Neural cell (in vitro differentiated cells): ENCODE measurements at regions not wholly inside any gene's neighbourhood (a gene's known extent, or its start where the extent isn't known, plus 50 kb on each side); places are given as distances from the start of the nearest gene placed in this dataset.

Source experiments
- CTCF ChIP-seq: fragments of 450-650 bp; IDR thresholded peaks from 2 replicates; pipeline ENCODE4 v1.5.1; 2014; ENCODE audit warnings: antibody characterized with exemption, mild to moderate bottlenecking, moderate library complexity; ENCODE audit not compliant: poor library complexity, severe bottlenecking
- EP300 ChIP-seq: fragments of 450-650 bp; conservative IDR thresholded peaks from 2 replicates; pipeline ENCODE4 v1.6.1; 2014; ENCODE audit warnings: antibody characterized with exemption, mild to moderate bottlenecking, moderate library complexity; ENCODE audit not compliant: poor library complexity, severe bottlenecking
- EZH2 ChIP-seq: fragments of 200-600, 300-800 bp; shearing (Covaris generic), sonication (generic); IDR thresholded peaks from 2 replicates; pipeline ENCODE4 v1.6.1; 2014; ENCODE audit warnings: antibody characterized with exemption, low read length, borderline replicate concordance, mild to moderate bottlenecking; ENCODE audit not compliant: insufficient read depth, poor library complexity, severe bottlenecking
- MXI1 ChIP-seq: fragments of 450-650 bp; conservative IDR thresholded peaks from 2 replicates; pipeline ENCODE4 v1.6.1; 2014; ENCODE audit warnings: antibody characterized with exemption, mild to moderate bottlenecking; ENCODE audit not compliant: poor library complexity, severe bottlenecking
- POLR2AphosphoS5 ChIP-seq: IDR thresholded peaks from 2 replicates; pipeline ENCODE4 v1.6.1; 2012
- RAD21 ChIP-seq: fragments of 450-650 bp; conservative IDR thresholded peaks from 2 replicates; pipeline ENCODE4 v1.6.1; 2014; ENCODE audit warnings: antibody characterized with exemption, mild to moderate bottlenecking, moderate library complexity
- REST ChIP-seq: IDR thresholded peaks from 2 replicates; pipeline ENCODE4 v1.6.1; 2012; ENCODE audit warnings: borderline replicate concordance
- SMC3 ChIP-seq: fragments of 450-650 bp; conservative IDR thresholded peaks from 2 replicates; pipeline ENCODE4 v1.6.1; 2014; ENCODE audit warnings: antibody characterized with exemption, mild to moderate bottlenecking, moderate library complexity; ENCODE audit not compliant: poor library complexity
- TAF1 ChIP-seq: IDR thresholded peaks from 2 replicates; pipeline ENCODE4 v1.6.1; 2012; ENCODE audit warnings: low read depth

DNA sequence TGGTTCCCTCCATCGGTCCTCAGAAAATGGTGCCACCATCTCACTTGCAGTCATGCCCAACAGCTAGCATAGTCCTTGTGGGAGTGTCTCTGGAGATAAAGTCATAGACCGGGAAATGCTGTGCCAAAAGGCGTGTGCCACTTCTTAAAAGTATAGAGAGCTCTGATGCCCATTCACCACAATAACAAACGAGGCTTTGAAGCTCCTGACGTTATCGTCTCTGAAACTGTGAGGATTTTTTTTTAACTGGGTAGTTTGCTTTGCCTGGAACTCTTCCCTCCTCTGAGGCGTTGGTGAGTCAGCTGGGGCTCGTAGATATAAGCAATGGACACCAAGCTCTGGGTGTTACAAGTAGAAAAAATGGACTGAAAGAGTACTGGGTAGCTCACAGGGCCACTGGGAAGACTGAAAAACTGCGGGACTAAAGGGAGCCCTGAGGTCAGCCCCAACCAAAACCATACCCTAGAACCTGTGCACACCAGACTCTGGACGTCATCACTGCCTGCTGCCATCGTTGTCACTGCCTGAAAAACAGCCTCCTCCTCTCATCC, 89.4 kb upstream of the TRIM2 start:
- TF ChIP-seq CTCF (no peak), POLR2AphosphoS5 (no peak), TAF1 (no peak), REST (no peak), EZH2 (no peak), RAD21 (no peak), SMC3 (no peak), EP300 (no peak), MXI1 (no peak)
